ENCODE measurements at regions not wholly inside any gene's neighbourhood (a gene's known extent, or its start where the extent isn't known, plus 50 kb on each side); places are given as distances from the start of the nearest gene placed in this dataset.

DNA sequence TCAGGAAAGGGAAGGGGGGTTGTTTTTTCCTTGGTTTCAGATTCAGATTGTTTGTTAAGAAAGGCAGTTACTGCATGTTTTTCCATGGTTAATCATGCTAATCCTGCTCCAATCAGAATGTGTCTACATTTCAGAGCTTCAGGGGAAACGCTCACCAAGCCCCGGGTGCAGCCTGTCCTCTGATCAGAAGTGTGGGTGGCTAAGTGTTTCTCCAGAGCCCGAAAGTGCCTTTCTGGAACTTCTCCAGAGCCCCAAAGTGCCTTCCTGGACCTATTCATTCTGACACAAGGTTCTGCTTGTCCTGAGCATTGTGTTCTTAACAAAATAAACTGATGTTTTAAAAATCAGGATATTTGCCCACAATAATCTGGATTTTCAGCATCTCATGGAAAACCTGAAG is 359.0 kb upstream of the ZNF521 start:
- DNase-seq = no peak

DNA sequence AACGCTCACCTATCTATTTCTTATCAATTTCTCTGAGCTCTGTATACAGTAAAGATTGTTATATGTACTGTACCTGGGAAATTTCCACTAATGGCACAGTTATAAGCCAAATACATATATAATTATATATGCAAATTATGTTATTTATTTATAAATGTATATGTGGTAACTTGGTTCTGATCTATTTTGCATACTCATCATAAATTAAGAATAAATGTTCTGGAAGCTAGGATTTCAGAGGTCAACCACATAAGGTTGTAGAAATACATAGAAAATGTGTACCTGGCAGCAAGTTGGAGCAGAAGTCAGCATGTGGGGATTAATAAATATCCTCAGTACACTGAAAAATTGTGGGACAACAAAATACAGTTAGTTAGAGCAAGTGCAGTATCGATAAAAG is 353.7 kb upstream of the ZNF521 start:
- no peak for DNase-seq

DNA sequence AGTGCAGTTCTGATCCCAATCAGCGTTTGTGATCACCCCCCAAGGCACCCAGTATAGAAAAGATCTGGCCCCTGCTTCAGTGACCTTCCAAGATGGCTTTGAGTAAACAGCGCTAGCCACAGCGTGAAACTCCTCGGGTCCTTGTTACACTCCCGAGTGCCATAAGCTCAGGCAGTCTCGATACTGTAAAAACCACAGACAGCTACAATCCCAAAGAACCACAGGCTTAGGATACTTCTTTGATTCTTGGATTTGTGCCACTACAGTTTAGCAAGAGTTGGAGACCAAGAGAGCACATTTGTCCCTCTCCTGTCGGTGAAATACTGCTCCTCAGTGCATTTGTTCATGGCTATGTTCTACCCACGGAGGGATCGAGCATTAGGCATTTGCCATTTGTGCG is 352.5 kb upstream of the ZNF521 start:
- no peak for DNase-seq

DNA sequence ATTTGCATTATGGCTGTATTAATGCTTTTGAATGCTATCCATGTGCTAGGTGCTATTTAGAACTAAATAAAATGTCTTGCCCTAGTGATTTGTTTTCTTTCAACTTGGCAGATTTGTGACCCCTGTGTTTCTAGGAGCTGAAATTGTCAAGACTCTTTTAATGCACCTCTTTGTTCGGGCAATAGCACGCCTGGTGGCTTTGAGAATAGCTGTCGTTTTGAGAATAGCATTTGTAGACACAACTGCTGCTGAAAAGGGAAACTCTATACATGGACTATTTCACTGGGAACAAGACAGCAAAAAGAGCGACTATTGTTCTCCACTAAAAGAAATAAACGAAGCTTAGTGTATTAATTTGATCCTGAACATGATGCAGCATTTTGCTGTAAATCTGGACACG is 352.1 kb upstream of the ZNF521 start:
- no peak for DNase-seq

DNA sequence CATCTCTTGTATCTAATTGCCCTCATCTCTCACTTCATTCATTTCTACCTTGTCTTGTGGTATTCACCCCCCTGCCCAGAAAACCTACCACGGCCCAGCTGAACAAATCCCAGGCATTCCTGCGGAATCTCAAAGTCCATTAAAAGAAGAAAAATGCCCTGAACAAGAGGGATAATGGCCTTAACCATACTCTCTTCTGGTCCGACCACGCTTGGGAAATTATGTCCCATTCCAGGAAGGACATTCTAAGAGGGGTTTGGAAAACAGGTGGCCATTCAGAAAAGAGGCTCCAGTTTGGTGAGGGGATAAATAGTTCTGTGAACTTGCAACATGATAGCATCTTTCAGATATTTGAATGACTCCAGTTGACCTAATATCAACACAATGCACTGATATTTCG is 349.9 kb upstream of the ZNF521 start:
- DNase-seq = no peak

DNA sequence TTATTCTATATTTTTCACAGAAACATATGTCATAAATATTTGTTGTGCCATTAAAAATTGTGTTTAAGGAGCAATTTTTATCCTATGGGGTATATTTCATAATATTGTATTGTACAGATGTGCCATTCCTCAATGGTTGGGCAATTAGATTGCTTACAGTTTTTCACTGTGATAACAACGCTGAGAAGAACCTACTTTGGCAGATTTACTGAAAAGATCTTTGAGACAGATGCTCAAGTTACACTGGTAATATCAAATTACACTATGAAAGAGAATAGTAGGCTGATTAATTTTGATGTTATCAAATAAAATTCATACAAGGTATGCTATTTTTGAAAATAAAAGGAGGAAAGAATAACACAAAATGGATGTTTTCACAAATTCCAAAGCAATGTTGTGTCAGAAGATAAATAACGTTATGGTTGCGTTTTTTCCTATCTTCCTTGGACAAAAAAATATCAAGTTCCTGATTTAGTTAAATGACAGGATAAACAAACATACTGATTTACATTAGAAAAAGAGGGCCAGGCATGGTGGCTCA is 335.1 kb upstream of the ZNF521 start:
- DNase-seq = no peak

DNA sequence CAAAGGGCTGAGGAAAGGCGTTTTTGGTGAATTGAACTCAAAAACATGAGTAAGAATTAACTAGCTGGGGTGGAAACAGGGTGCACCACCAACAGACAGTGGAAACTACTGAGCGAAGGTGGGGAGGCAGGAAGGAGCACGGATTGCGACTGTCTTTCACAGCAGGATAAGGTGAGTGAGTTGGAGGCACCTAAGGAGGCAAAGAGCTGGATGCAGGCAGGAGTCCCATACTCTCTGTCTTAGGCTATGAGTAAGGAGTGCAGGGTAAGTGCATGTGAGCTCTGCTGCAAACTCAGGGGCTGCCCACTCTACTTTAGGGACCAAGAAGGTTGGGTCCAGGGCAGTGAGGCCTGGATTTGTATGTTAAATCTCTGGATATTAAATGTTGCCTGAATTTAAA is 333.1 kb upstream of the ZNF521 start:
- DNase-seq = no peak

DNA sequence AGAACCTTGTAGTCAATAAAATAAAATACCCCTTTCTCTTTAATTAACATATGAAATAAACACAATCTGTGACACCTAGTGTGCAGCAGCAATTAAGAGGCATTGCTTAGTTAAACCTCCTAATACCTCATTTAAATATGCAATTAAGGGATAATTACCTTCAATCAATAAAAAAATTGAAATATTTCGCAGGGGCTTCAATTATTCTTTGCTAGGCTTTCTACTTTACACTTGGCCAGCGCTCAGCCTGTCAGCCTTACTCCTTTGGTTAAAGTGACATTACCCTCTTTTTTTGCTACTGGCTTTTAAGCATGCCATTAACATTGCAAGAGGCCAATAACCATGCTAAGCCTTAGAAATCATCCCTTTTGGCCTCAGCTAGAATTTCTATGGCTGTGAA is 327.5 kb upstream of the ZNF521 start:
- no peak for DNase-seq

DNA sequence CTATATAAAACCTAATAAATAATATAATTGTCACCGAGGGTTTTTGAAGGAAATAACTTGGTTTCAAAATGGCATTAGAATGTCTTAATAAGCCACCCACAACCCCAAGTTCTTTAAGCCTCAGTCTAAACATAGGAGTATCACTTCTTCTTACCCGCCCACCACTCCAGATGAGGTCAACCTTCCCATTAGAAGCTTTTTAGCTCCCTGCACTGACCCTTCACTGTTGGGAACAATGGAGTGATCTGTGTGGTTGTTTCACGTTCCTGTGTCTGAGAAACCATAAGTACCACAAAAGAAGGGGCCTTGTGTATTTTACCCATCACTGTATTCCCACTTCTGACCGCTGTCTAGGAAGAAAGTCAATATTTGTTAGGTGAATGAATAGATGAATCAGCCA is 326.3 kb upstream of the ZNF521 start:
- DNase-seq = no peak

DNA sequence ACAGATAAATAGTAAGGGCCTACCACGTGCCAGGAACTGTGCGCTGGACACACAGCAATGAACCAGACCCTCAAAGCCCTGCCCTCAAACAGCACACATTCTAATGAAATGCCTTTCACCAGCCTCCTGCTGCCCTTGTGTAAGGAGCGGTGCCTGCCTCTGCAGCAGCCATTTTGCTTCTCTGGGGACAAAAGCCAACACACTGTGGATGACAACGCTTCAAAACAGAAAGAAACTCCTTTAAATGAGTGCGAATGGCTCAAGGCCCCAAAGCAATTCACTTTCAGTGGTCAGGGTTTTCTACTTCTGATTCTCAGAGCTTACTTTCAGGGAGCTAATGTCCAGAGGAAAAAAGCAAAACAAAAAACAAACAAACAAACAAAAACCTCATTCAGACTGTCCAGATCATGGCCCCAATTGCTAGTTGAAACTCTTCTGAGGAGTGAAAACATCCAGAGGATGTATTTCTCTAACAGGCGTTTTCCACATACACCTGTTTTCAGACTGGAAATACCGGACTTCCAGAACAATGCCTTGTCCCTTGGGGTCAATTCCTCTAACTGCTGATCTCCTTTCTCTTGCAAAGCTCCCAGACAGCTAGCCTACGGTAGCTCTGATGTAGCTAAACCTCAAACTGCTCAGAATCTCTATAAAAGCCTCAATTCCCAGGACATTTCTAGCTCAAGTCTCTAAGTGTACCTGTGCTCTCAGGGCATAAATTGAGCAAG is 323.3 kb upstream of the ZNF521 start:
- DNase-seq = no peak

DNA sequence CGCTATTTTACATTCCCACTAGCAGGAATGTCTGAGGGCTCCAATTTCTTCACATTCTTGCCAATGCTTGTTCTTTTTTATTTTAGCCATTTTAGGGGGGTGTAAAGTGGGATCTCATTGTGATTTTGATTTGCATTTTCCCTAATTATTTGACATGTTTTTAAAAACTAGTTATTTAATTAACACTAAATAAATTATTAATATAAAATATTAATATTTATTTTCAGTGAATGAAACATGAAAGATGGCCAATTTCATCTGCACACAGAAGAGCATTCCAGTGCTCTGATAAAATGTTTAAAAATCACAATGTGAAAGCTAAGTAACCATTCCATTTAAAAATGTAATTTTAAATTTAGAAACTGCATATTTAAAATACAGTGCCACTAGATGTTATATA is 322.2 kb upstream of the ZNF521 start:
- no peak for DNase-seq

DNA sequence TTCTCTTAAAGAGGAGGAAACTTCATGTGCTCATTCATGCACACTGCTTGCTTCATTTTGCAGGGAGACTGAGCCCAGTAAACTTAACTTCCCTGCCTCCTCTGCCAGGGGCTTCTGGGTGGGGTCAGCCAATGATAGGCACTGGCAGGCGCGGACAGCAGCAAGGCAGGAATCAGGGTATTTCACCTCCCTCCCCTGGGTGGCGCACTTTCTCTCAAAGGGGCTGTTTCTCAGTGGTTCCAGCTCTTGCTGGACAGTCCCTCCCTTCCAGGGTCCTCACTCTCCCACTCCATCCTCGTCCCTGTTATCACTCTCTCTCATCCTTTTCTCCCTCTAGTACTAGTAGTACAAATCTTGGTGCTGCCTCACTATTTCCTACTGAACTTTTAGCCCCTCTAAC is 320.5 kb upstream of the ZNF521 start:
- no peak for DNase-seq

DNA sequence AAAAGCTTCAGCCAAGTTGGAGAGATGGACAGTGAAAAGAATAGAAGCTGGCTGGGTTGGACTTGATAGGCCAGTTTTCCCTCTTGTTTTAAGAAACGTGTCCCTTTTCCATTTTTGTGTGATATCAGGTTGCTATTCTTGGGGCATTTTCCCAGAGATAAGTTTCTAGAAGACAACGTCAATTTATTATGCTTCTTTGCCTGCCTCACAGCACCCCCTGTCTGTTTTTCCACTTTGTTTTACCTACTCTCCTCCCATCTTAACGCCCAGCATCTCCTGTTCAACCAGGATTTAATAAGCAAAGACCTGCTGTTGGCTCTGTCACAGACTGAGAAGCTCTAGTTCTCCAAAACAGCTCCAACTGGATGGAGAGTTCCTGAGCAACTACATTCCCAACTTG is 317.8 kb upstream of the ZNF521 start:
- no peak for DNase-seq

DNA sequence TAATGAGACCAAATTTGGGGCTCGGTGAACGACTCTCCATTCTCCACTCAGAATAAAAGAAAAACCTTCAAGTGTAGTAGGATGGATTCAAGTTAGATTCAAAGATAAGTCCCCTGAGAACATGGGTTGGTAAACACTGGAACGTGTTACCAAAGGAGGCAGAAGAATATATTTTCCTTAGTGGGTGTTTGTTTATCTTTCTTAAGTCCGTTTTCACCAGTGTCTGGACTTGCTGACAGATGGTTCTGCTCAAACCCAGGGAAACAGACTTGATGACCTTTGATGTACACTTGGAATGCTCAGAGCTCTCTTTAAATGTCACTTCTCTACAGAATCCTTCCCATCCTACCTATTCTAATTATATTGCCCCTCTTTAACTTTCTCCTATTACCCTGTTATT is 310.3 kb upstream of the ZNF521 start:
- DNase-seq = no peak

DNA sequence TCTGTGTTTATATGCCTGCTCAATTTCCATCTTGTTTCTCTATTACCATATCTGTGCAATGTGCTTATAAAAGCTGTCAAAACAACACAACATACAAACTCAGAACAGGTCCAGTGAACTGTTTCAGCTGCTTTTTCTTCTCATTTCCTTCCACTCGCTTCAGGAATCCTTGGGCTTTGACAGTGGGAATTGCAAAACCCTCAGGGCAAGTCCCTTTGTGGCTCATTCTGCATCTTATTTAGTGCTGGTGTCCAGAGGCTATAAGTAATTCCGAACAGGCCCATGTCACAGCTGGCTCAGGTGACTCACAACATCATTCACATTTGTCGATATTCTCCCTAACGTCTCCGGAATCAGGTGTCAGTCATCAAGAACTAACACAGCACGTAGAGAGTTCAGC is 309.9 kb upstream of the ZNF521 start:
- no peak for DNase-seq

DNA sequence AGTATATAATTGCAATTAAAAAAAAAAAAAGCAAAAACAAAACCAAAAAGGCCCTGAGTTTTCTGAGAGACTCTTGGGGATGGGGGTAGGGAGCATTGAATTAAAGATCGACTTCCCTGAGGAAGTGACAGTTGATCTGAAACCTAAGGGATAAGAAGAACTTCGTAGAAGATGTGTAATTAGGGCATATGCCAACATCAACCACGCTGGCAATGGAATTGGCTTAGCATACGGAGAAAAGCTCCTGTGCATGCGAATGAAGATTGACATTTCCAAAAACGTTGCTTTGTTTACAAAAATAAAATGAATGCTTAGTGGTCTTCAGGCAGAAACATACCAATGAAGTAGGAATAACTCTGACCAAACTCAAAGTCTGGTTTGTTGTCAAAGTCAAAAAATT is 307.6 kb upstream of the ZNF521 start:
- no peak for DNase-seq

DNA sequence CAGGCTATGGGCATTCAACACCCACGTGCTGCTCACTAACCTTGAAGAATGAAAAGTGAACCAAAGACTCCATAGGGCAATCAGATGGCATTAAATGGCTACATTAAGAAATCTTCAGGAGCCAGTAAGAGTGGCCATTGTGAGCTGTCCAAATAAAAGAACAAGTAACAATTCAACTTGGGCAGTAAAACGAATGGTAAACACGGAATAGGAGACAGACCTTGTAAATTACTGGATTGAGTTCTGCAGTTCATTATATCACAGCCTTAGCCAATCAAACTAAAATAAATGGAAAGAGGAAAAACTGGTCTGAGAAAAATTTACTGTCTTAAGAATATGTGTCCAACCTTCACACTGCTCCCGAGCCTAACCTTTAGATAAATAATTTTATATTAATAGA is 306.5 kb upstream of the ZNF521 start:
- no peak for DNase-seq

DNA sequence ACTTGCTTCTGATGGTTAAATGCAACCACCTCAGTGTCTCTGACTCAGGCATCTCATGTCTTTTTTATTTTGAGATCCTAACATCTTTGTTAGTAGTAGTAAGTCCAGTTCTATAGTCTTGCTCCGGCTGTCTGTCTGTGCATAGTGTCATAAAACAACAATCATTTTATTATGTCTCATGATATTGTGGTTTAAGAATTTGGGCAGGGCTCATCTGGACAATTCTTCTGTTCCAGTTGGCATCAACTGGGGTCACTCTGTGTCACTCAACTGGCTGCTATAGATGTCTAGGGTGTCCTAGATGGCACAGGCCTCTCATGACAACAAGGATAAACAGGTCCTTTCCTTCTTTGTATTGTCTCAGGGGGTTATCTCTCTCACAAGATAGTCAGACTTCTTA is 299.6 kb upstream of the ZNF521 start:
- no peak for DNase-seq

DNA sequence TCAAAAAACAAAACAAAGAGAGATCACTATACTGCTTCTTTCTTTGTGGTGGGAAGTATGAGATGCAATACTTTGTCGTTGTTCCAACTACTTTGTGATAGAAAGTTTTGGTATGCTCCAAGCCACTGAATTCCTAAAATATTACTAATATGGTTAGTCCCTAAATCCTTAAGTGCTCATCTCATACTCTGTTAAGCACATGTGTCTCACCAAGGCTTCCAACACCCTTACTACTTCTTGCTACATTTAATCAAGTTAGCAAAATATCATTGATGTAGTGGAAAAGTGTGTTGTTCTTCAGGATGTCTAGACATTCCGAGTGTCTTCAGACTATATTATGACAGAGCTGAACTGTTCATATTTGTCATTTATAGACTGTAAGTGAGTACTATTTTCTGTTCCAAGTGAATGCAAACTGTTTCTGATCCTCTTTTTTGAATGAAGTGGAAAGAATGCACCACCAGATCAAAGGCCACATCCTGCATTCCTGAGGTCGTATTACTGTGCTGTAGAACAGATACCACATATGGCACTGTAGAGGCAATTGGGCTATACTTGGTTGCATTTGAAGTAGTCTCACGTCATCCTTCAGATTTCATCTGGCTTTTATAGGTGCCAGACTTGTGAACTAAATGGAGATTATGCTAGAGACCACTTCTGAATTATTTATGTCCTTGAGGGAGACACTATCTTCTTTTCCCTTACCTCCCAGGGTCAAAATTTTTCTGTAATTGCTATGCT is 298.4 kb upstream of the ZNF521 start:
- DNase-seq = no peak

DNA sequence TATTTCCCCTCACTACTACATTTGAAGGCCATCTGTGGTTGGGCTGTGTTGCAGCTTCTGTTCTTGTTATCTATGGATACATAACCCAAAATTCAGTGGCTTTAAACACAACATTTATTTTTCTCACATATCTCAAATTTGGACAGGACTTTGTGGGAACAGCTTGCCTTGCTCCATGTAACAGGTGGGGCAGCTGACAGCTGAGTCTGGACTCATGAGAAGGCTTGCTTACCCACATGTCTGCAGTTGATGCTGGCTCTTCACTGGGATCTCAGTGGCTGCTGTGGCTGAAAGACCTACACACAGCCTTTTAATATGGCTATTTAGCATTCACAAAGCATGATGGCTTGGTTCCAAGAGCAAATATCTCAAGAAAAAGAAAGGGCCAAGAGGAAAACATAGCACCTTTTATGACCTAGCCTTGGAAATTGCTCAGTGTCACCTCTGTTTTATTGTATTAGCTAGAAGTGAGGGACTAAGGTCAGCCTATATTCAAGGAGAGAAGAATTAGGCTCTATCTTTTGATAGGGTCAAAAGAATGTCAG is 296.8 kb upstream of the ZNF521 start:
- DNase-seq = no peak

DNA sequence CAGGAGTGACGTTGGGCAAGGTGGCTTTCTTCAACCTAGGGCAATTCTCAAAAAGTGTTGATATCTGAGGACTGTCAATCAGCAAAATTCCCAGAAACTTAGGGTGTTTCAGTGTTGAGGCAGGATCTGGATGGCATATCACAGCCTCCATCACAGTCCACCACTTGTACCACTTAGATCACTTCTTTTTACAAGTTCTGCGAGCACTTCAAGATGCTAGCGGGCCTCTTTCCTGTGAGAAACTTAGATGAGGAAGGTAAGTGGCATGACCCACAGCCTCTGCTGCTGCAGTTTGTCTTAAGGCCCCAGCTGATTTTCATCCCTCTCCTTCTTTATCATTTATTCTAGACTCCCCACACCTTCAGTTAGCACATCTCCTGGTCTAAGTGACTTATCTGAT is 295.4 kb upstream of the ZNF521 start:
- DNase-seq = no peak

DNA sequence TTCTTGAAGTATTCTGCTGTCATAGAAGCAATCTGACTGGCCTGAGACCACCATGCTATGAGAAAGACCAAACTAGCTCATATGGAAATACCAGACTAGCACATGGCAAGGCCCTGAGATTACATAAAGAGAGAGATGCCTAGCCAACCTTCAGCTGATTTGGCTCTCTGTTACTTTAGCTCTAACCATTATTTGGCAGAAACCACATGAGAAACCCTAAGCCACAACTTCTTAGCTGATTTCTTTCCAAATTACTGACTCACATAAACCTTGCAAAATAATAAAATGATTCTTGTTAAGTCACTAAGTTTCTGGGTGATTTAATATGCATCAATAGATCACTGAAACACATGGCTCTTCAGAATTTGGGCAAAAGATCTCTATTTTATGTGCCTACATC is 295.0 kb upstream of the ZNF521 start:
- DNase-seq = no peak

DNA sequence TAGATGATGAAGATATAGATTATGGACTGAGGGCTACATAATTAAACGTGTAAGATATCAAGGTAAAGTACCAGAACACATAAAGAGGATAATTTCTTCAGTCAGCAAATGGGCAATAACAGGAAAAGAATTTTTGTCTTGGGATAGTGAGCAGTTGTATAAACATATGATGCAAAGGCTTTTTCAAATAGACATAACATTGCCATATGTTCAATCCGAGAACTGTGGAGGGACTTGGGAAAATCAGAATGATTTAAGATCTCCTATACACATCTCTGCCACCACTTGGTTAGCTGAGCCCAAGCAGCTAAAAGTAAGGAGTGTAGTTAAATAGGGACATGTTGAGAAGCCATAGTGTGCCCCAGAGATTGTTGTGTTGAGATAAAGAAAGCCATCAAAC is 287.6 kb upstream of the ZNF521 start:
- DNase-seq = no peak

DNA sequence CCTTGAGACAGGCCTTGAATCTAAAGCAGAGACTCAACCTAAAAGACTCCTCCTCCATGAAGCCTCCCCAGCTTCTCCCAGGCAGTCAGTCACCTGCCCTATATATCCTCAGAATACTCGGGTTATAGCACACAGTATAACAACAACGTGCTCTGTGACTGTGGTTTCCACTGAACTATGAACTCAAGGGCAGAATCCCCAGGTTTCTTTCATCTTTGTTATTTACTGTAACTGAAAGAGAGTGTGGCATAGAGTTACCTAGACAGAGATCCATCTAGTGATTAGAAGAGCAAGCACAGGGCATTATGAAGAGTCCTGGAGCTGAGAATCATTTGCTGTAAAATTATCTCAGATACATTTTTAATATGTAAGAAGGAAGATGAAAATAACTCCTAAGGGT is 281.6 kb upstream of the ZNF521 start:
- DNase-seq = no peak

Measured in CD4-positive, alpha-beta T cell treated with Interferon alpha-2 for 1 hour (primary cell).